Kasumi-1 (cell line): ENCODE measurements at regions not wholly inside any gene's neighbourhood (a gene's known extent, or its start where the extent isn't known, plus 50 kb on each side); places are given as distances from the start of the nearest gene placed in this dataset.
"Not testable (repeated sequence)": the region's sequence is repeated elsewhere in the genome, so short reads cannot be mapped to it uniquely, and the experiment has no call there.

Experiments used
- DNase-seq, 2 experiments: peaks; one replicate each; lab custom pipeline; 2025; lab: John Stamatoyannopoulos, UW

DNA sequence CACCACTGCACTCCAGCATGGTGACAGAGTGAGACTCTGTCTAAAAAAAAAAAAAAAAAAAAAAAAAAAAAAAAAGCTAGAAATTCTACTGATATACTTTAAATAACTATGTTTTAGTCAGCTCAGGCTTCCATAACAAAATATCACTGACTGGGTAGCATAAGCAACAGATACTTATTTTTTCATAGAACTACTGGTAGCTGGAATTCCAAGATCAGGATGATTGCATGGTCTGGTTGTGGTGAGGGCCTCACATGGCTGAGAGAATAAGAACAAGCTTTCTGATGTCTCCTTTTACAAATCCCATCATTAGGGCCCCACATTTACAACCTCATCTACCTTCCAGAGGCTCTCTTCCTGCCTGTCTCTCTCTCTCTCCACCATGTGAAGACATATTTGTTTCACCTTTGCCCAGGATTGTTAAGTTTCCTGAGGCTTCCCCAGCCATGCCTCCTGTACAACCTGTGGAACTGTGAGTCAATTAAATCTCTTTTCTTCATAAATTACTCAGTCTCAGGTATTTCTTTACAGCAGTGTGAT, 126.7 kb upstream of the SEMA3C start:
- no peak for DNase-seq

GRCh38 chr7:81042646-81043045, 123.8 kb upstream of the SEMA3C start:
- DNase-seq = not testable (repeated sequence)

DNA sequence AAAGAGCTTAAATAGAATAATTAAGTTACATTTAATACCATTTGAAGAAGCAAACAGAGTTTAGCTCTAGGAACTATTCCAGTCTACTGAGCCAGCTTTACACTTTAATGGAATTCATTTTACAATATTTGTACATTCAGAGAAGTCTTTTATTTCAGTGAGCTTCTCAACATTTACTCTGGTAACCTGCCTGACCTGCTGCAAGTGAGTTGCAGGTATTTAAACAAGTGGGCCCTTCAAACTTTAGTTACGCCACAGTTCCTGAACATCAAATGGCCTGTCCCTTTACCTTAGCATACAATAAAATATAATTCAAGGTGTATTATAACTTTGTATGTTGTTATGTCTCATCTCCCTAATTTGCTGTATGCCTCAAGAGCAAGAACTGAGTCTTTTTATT, 121.6 kb upstream of the SEMA3C start:
- no peak for DNase-seq

DNA sequence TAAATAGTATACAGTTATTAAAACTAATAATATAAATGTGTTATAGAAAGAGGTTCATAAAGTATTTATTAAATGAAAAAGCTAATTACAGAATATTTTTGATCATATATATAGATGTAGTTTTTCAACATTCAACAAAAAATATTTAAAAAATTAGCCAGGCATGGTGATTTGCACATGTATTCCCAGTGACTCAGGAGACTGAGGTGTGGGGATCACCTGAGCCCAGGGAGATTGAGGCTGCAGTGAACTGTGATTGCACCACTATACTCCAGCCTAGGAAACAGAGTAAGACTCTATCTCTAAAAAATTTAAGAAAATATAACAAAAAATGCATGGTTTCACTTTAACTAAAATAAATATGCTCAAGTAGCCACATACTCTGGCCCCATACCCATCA, 118.0 kb upstream of the SEMA3C start:
- no peak for DNase-seq

DNA sequence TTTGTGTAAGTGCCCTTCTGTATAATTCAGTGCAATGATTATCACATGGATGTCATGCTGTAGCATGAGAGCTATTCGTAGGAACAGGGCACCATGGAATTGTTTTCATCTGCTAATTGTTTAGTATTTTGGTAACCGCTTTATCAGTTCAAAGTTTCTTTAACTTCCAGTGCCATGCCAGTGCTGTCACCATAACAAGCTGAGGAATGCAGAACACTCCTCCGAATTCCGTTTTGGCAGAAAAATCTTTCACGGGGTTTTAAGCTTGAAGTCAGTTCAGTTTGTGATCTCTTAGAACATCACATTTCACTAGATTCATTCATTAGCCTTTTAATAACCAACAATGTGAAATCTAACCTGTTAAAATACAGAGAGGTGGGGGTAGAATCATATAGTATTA, 117.2 kb upstream of the SEMA3C start:
- no peak for DNase-seq

DNA sequence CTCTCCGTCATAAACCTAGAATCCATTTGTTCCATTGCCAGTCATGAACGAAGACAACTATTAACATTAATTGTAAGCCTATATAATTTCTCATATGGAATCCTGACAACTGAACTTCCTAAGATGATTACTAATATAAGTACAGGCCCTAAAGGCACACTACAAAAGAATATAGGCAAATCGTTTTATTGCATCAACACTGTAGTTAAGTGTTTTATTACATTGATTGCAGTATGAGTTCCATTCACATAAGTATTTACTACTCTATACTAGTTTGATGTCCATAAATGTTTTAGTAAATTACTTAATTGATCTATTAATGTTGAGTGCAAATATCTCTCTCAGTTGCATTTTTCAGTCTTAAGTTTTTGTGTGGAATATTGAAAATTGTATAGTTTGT, 113.1 kb upstream of the SEMA3C start:
- no peak for DNase-seq

GRCh38 chr7:81031243-81031642, 112.4 kb upstream of the SEMA3C start:
- DNase-seq = no peak

- no peak for DNase-seq
Observed at GRCh38 chr7:81030472-81030871, 111.6 kb upstream of the SEMA3C start.

GRCh38 chr7:81029511-81029910, 110.7 kb upstream of the SEMA3C start:
- no peak for DNase-seq

- no peak for DNase-seq
Observed at GRCh38 chr7:81025360-81025759, 106.5 kb upstream of the SEMA3C start.

DNA sequence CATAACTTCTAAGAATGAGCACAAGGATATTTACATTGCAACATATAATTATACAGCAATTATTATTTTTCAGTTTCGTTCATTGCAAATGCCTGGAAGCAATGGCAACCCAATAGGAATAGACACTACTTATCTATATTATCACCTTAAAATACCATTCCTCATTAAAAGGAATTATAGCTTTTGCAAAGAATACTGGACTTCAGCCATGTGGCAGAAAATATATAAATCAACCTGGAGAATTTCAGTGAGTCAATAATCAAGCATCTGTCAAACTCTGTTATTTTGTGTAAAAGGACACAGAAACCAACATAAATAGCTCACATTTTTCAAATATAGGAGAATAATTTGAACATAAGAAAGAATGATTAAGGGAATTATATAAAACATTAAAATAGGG, 96.1 kb upstream of the SEMA3C start:
- no peak for DNase-seq

- no peak for DNase-seq
Observed at GRCh38 chr7:81014266-81014665, 95.4 kb upstream of the SEMA3C start.

- no peak for DNase-seq
Observed at GRCh38 chr7:81013083-81013817, 94.4 kb upstream of the SEMA3C start.

DNA sequence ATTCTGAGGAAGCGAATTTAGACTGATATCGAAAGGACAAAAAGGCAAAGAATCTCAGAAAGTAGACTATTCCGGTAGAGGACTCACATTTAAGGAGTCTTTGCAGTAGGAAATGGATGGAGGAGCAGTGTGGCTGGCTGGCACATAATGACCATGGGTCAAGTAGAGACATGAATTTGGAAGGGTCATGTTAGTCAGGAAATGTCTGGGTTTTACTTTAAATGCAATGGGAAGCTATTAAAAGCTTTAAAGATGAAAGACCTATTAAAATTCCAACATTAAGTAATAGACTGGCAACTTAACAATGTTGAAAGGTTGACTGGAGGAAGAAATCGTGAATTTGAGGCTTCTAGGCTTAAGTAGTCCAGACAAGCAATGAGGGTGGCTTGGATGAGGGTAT, 90.0 kb upstream of the SEMA3C start:
- DNase-seq = no peak

DNA sequence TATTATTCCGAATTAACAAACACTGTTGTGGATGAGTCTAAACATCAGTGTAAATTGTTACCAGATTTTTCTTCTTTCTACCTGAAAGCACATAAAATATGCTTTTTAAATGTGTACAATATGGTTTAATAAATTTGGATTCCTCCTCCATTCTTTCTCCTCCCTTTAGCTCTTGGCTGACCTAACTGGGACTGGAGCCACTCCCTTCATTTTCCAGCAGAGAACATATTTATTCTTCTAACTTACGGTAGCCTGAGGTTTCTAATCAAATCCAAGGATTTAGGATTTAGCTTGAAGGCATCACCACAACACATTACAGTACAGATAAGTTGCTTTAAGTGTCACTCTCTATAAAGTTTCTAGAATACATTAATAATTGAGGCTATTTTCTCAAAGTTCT, 88.2 kb upstream of the SEMA3C start:
- no peak for DNase-seq

DNA sequence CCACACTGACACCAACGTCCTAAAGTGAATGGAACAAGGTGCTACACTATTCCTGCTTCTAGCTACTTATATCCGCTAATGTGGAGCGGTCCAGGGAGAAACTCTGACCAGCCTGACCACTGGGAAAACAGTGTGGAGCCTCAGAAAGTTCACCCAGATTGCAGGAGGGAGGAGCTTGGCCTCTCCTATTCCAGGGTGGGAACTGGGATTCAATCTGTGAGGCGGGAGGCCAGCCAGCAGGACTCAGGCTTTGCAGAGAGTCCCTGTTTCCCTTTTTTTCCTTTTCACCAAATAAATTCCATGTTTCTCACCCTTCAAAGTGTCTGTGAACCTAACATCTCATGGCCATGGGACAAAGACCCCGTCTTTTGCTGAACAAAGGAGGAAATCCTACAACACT, 86.4 kb upstream of the SEMA3C start:
- no peak for DNase-seq

GRCh38 chr7:81004098-81004497, 85.2 kb upstream of the SEMA3C start:
- no peak for DNase-seq

DNA sequence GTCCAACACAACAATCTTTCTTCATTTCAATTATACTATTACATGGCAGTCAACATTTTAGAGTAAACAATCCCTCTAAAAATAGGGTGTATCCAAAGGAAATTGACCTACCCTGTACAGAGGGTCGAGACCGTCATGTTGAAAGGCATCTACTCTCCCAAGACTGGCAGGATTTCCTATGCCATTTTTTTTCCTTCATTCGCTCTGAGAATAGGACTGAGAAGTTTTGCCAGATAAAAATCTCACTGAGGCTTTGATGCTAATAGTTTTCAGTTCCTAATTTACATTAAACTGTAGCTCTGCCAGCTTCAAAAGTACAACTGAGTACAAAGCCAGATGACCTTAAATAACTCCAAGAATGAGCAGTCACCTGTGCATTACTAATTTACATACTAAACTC, 84.5 kb upstream of the SEMA3C start:
- no peak for DNase-seq

DNA sequence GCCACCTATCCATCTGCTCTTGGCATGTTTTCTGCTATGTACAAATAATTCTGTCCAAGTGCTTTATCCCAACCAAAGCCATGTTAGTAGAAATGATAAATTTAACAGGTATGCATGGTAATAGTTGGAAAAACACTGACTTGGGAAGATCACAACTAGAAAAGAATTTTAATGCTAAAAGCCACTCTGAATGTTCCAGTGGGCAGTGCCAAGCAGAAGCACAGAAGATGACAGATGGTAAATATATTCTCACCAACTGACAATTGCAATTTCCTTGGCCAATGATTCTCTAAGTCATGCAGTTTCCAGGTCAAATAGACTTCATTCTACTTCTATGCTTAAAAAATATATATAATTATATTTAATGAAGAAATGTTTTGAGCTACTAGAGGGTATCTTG, 83.6 kb upstream of the SEMA3C start:
- DNase-seq = no peak

DNA sequence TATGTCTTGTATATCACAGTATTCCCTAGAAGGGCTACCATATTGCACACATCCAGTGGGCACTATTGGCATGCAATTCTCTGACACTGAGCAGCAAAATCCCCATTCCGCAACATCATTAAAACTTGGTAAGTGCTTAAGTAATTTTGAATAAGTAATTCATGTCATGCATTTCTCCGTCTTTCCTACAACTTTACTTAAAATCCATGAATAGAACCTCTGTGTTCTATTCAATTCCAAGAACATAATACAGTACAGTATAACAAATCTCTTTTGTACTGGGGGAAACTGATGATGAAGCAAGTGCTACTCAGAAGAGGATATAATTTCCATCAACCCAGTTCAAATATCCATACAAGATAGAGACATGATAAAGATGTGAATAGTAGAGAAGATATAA, 80.9 kb upstream of the SEMA3C start:
- DNase-seq = no peak

DNA sequence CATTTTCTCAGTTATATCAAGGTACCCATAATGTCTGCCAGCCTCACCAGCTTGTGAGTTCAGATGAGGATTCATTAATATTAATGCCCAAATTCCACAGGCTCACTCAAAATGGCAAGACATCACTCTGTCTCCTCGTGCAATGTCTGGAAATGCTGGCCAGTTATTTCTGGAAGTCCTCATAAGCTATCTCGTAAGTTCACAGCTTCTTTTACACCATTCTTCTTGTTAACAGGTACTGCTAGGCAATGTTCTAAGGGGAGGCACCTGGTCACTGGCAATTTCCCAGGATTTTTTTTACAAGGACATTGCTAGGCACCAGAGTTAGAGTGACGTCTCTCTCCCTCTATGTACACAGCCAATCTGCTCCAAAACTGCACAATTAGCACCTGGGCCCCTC, 80.2 kb upstream of the SEMA3C start:
- no peak for DNase-seq

GRCh38 chr7:80997841-80998240, 79.0 kb upstream of the SEMA3C start:
- no peak for DNase-seq

GRCh38 chr7:80996236-80996635, 77.4 kb upstream of the SEMA3C start:
- DNase-seq = not testable (repeated sequence)

DNA sequence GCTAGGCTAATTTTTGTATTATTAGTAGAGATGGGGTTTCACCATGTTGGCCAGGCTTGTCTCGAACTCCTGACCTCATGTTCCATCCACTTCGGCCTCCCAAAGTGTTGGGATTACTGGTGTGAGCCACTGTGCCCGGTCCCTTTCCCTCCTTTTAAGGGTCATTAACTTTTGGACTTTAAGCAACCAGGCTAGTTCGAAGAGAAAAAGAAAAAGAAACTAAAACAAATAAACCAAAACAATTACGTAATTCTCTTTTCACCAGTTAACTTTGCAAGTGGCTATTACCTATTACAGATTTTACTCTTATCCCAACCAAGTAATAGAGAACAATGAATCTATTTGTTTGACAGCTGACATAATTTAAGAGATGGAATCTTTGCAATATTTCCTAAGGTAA, 72.8 kb upstream of the SEMA3C start:
- no peak for DNase-seq
